ENCODE measurements at regions not wholly inside any gene's neighbourhood (a gene's known extent, or its start where the extent isn't known, plus 50 kb on each side); places are given as distances from the start of the nearest gene placed in this dataset.

- H3K36me3 ChIP-seq (replicated peaks) = no peaks in the 10 kb centered on the region
- H3K27ac ChIP-seq = no peak overlapping the region
- no peak for TF ChIP-seq CTCF (IDR thresholded peaks at IDR 0.05; ENCODE audit: low read depth, low read length, missing control alignments)
- in situ Hi-C loops (cut with HindIII; ENCODE audit: low pct_ligation_motif_present, low sequenced_read_pairs) = no loop called here
- no peak overlapping the region for H3K4me3 ChIP-seq (ENCODE audit: low read depth, low read length)
- no peaks in the 10 kb centered on the region for H3K27me3 ChIP-seq (replicated peaks)
- DNase-seq = no peak
Observed at GRCh38 chr10:111131168-111131799, 54.5 kb downstream of the ADRA2A start.

GRCh38 chr10:111137007-111137406 lies 60.2 kb downstream of the ADRA2A start:
- no peak overlapping the region for H3K27ac ChIP-seq
- TF ChIP-seq CTCF (IDR thresholded peaks at IDR 0.05; ENCODE audit: low read depth, low read length, missing control alignments) = no peak
- H3K27me3 ChIP-seq (replicated peaks) = no peaks in the 10 kb centered on the region
- no peaks in the 10 kb centered on the region for H3K36me3 ChIP-seq (replicated peaks)
- no peak for DNase-seq
- in situ Hi-C loops (cut with HindIII; ENCODE audit: low pct_ligation_motif_present, low sequenced_read_pairs) = no loop called here
- no peak overlapping the region for H3K4me3 ChIP-seq (ENCODE audit: low read depth, low read length)

GRCh38 chr10:111137587-111137986 lies 60.8 kb downstream of the ADRA2A start:
- DNase-seq = no peak
- H3K27ac ChIP-seq = no peak overlapping the region

GRCh38 chr10:111138544-111138943 lies 61.7 kb downstream of the ADRA2A start:
- Histone ChIP-seq H3K4me3 (ENCODE audit: low read depth, low read length) (no peak overlapping the region), H3K36me3 (replicated peaks) (no peaks in the 10 kb centered on the region), H3K27me3 (replicated peaks) (no peaks in the 10 kb centered on the region), H3K27ac (no peak overlapping the region)
- in situ Hi-C loops (cut with HindIII; ENCODE audit: low pct_ligation_motif_present, low sequenced_read_pairs) = no loop called here
- no peak for TF ChIP-seq CTCF (IDR thresholded peaks at IDR 0.05; ENCODE audit: low read depth, low read length, missing control alignments)
- DNase-seq = no peak

More at GRCh38 chr10:111137587-111137986, 60.8 kb downstream of the ADRA2A start:
- H3K36me3 ChIP-seq (replicated peaks) = no peaks in the 10 kb centered on the region
- no peak for TF ChIP-seq CTCF (IDR thresholded peaks at IDR 0.05; ENCODE audit: low read depth, low read length, missing control alignments)
- H3K4me3 ChIP-seq (ENCODE audit: low read depth, low read length) = no peak overlapping the region
- in situ Hi-C loops (cut with HindIII; ENCODE audit: low pct_ligation_motif_present, low sequenced_read_pairs) = no loop called here
- no peaks in the 10 kb centered on the region for H3K27me3 ChIP-seq (replicated peaks)

GRCh38 chr10:111139567-111139966 lies 62.7 kb downstream of the ADRA2A start:
- Histone ChIP-seq H3K4me3 (ENCODE audit: low read depth, low read length) (no peak overlapping the region), H3K36me3 (replicated peaks) (no peaks in the 10 kb centered on the region), H3K27me3 (replicated peaks) (no peaks in the 10 kb centered on the region), H3K27ac (no peak overlapping the region)
- TF ChIP-seq CTCF (IDR thresholded peaks at IDR 0.05; ENCODE audit: low read depth, low read length, missing control alignments) = no peak
- DNase-seq = no peak
- in situ Hi-C loops (cut with HindIII; ENCODE audit: low pct_ligation_motif_present, low sequenced_read_pairs) = no loop called here
